ENCODE measurements at regions not wholly inside any gene's neighbourhood (a gene's known extent, or its start where the extent isn't known, plus 50 kb on each side); places are given as distances from the start of the nearest gene placed in this dataset.

GRCh38 chr3:87057474-87057873 is 66.5 kb upstream of the VGLL3 start:
- no peak for DNase-seq (ENCODE audit: low spot score)
- ChIA-PET POLR2A (no interaction called here), CTCF (ENCODE audit: unreplicated experiment) (no interaction called here)
- no peak overlapping the region for H3K4me2 ChIP-seq (ENCODE audit: low read length)
- no peak overlapping the region for H2AFZ ChIP-seq (ENCODE audit: low read length)
- H4K20me1 ChIP-seq (ENCODE audit: insufficient read depth, low read length) = no peaks in the 10 kb centered on the region
- H3K9me2 ChIP-seq (ENCODE audit: insufficient read depth, low read length) = no peaks in the 10 kb centered on the region
- TF ChIP-seq CTCF (conservative IDR thresholded peaks at IDR 0.05; ENCODE audit: low read length) = no peak
- TF ChIP-seq EZH2phosphoT487 (IDR thresholded peaks at IDR 0.05; ENCODE audit: borderline replicate concordance, low read depth, low read length) = no peak
- no peak overlapping the region for H3K27ac ChIP-seq (ENCODE audit: low read depth, low read length, poor library complexity, severe bottlenecking)
- no peaks in the 10 kb centered on the region for H3K9me3 ChIP-seq (ENCODE audit: low read length)
- BruUV-seq (replicated peaks) = no TSS peak
- H3K4me3 ChIP-seq (ENCODE audit: low read depth, low read length, poor library complexity, severe bottlenecking) = no peak overlapping the region
- no peaks in the 10 kb centered on the region for H3K36me3 ChIP-seq (ENCODE audit: insufficient read depth, low read length)
- H3K4me1 ChIP-seq (ENCODE audit: insufficient read depth, low read length, poor library complexity, severe bottlenecking) = no peaks in the 10 kb centered on the region
- H3K79me2 ChIP-seq (ENCODE audit: insufficient read depth, low read depth, low read length) = no peaks in the 10 kb centered on the region
- intact Hi-C loops (cut with micrococcal nuclease; ENCODE audit: unreplicated experiment) = no loop called here

- no peak overlapping the region for H3K27ac ChIP-seq (ENCODE audit: low read depth, low read length, poor library complexity, severe bottlenecking)
- no TSS peak for BruUV-seq (replicated peaks)
- H3K4me2 ChIP-seq (ENCODE audit: low read length) = no peak overlapping the region
- ChIA-PET POLR2A (no interaction called here), CTCF (ENCODE audit: unreplicated experiment) (no interaction called here)
- no peak for TF ChIP-seq EZH2phosphoT487 (IDR thresholded peaks at IDR 0.05; ENCODE audit: borderline replicate concordance, low read depth, low read length)
- no peak for TF ChIP-seq CTCF (conservative IDR thresholded peaks at IDR 0.05; ENCODE audit: low read length)
- intact Hi-C loops (cut with micrococcal nuclease; ENCODE audit: unreplicated experiment) = no loop called here
- no peak for DNase-seq (ENCODE audit: low spot score)
- H4K20me1 ChIP-seq (ENCODE audit: insufficient read depth, low read length) = no peaks in the 10 kb centered on the region
- H2AFZ ChIP-seq (ENCODE audit: low read length) = no peak overlapping the region
- no peaks in the 10 kb centered on the region for H3K9me3 ChIP-seq (ENCODE audit: low read length)
- no peaks in the 10 kb centered on the region for H3K9me2 ChIP-seq (ENCODE audit: insufficient read depth, low read length)
- H3K36me3 ChIP-seq (ENCODE audit: insufficient read depth, low read length) = no peaks in the 10 kb centered on the region
- H3K4me1 ChIP-seq (ENCODE audit: insufficient read depth, low read length, poor library complexity, severe bottlenecking) = no peaks in the 10 kb centered on the region
- no peak overlapping the region for H3K4me3 ChIP-seq (ENCODE audit: low read depth, low read length, poor library complexity, severe bottlenecking)
- H3K79me2 ChIP-seq (ENCODE audit: insufficient read depth, low read depth, low read length) = no peaks in the 10 kb centered on the region
Measured at GRCh38 chr3:87053553-87053952, 62.6 kb upstream of the VGLL3 start.

- Histone ChIP-seq H3K4me2 (ENCODE audit: low read length) (no peak overlapping the region), H3K9me3 (ENCODE audit: low read length) (no peaks in the 10 kb centered on the region), H3K27ac (ENCODE audit: low read depth, low read length, poor library complexity, severe bottlenecking) (no peak overlapping the region), H3K9me2 (ENCODE audit: insufficient read depth, low read length) (no peaks in the 10 kb centered on the region), H3K36me3 (ENCODE audit: insufficient read depth, low read length) (no peaks in the 10 kb centered on the region), H3K79me2 (ENCODE audit: insufficient read depth, low read depth, low read length) (no peaks in the 10 kb centered on the region), H2AFZ (ENCODE audit: low read length) (no peak overlapping the region), H3K4me1 (ENCODE audit: insufficient read depth, low read length, poor library complexity, severe bottlenecking) (no peaks in the 10 kb centered on the region), H4K20me1 (ENCODE audit: insufficient read depth, low read length) (no peaks in the 10 kb centered on the region), H3K4me3 (ENCODE audit: low read depth, low read length, poor library complexity, severe bottlenecking) (no peak overlapping the region)
- intact Hi-C loops (cut with micrococcal nuclease; ENCODE audit: unreplicated experiment) = no loop called here
- BruUV-seq (replicated peaks) = no TSS peak
- ChIA-PET POLR2A (no interaction called here), CTCF (ENCODE audit: unreplicated experiment) (no interaction called here)
- TF ChIP-seq CTCF (conservative IDR thresholded peaks at IDR 0.05; ENCODE audit: low read length) = no peak
- TF ChIP-seq EZH2phosphoT487 (IDR thresholded peaks at IDR 0.05; ENCODE audit: borderline replicate concordance, low read depth, low read length) = no peak
- DNase-seq (ENCODE audit: low spot score) = no peak
Measured at GRCh38 chr3:87052499-87053260, 61.7 kb upstream of the VGLL3 start.

Measured in OCI-LY7 (cell line).